Sigmoid colon (tissue), 3 donors: ENCODE measurements at regions not wholly inside any gene's neighbourhood (a gene's known extent, or its start where the extent isn't known, plus 50 kb on each side); places are given as distances from the start of the nearest gene placed in this dataset.

Experiments
- CTCF ChIP-seq, 4 experiments: fragments of 450-650 bp in 3 of 4; fragments of 200-600 bp in 1 of 4; IDR thresholded peaks; one replicate each; pipeline ENCODE4 v1.5.1; 2016 to 2019; ENCODE audit warnings: antibody characterized with exemption in 4 of 4, mild to moderate bottlenecking in 3 of 4, moderate library complexity in 2 of 4
- POLR2A ChIP-seq, 2 donors: fragments of 450-650 bp; IDR thresholded peaks; one replicate each; pipeline ENCODE4 v1.6.1; 2016; ENCODE audit warnings: antibody characterized with exemption in 2 of 2, mild to moderate bottlenecking in 2 of 2, moderate library complexity in 2 of 2

- TF ChIP-seq CTCF (IDR thresholded peaks at IDR 0.05), result no peak
- no peak for TF ChIP-seq POLR2A (IDR thresholded peaks at IDR 0.05)
These were observed 415.5 kb downstream of the GLRX3 start for GRCh38 chr10:130551676-130552075.
